ENCODE measurements at regions not wholly inside any gene's neighbourhood (a gene's known extent, or its start where the extent isn't known, plus 50 kb on each side); places are given as distances from the start of the nearest gene placed in this dataset.

GRCh38 chr7:97468493-97468892 lies 263.4 kb upstream of the TAC1 start:
- DNase-seq (ENCODE audit: low spot score) = no peak

GRCh38 chr7:97470726-97471125 lies 261.2 kb upstream of the TAC1 start:
- no peak for DNase-seq (ENCODE audit: low spot score)

GRCh38 chr7:97471491-97471890 lies 260.4 kb upstream of the TAC1 start:
- no peak for DNase-seq (ENCODE audit: low spot score)

- DNase-seq (ENCODE audit: low spot score) = peak; percentile 72
Observed at GRCh38 chr7:97479740-97480290, 252.1 kb upstream of the TAC1 start.

GRCh38 chr7:97480772-97481390 lies 251.0 kb upstream of the TAC1 start:
- peak; percentile 55 for DNase-seq (ENCODE audit: low spot score)

GRCh38 chr7:97495487-97495886 lies 236.4 kb upstream of the TAC1 start:
- no peak for DNase-seq (ENCODE audit: low spot score)

GRCh38 chr7:97499204-97499603 lies 232.7 kb upstream of the TAC1 start:
- DNase-seq (ENCODE audit: low spot score) = peak; percentile 54

- DNase-seq (ENCODE audit: low spot score) = no peak
Observed at GRCh38 chr7:97503367-97504094, 228.4 kb upstream of the TAC1 start.

GRCh38 chr7:97506728-97507127 lies 225.2 kb upstream of the TAC1 start:
- no peak for DNase-seq (ENCODE audit: low spot score)

- DNase-seq (ENCODE audit: low spot score) = no peak
Observed at GRCh38 chr7:97512441-97513207, 219.3 kb upstream of the TAC1 start.

- DNase-seq (ENCODE audit: low spot score) = no peak
Observed at GRCh38 chr7:97513326-97513725, 218.6 kb upstream of the TAC1 start.

GRCh38 chr7:97541188-97541587 lies 190.7 kb upstream of the TAC1 start:
- no peak for DNase-seq (ENCODE audit: low spot score)

- no peak for DNase-seq (ENCODE audit: low spot score)
Observed at GRCh38 chr7:97555857-97556421, 175.9 kb upstream of the TAC1 start.

GRCh38 chr7:97565665-97566064 lies 166.2 kb upstream of the TAC1 start:
- DNase-seq (ENCODE audit: low spot score) = no peak

GRCh38 chr7:97573065-97573464 lies 158.8 kb upstream of the TAC1 start:
- no peak for DNase-seq (ENCODE audit: low spot score)

- no peak for DNase-seq (ENCODE audit: low spot score)
Observed at GRCh38 chr7:97576043-97576442, 155.8 kb upstream of the TAC1 start.

- DNase-seq (ENCODE audit: low spot score) = no peak
Observed at GRCh38 chr7:97578225-97578624, 153.7 kb upstream of the TAC1 start.

- no peak for DNase-seq (ENCODE audit: low spot score)
Observed at GRCh38 chr7:97580205-97580604, 151.7 kb upstream of the TAC1 start.

GRCh38 chr7:97595439-97595838 lies 136.4 kb upstream of the TAC1 start:
- DNase-seq (ENCODE audit: low spot score) = no peak

GRCh38 chr7:97601931-97602457 lies 129.9 kb upstream of the TAC1 start:
- no peak for DNase-seq (ENCODE audit: low spot score)

GRCh38 chr7:97620495-97620894 lies 111.4 kb upstream of the TAC1 start:
- DNase-seq (ENCODE audit: low spot score) = no peak

GRCh38 chr7:97623333-97623732 lies 108.6 kb upstream of the TAC1 start:
- no peak for DNase-seq (ENCODE audit: low spot score)

Data from D341Med (cell line).